CD14-positive monocyte (primary cell): ENCODE measurements at regions not wholly inside any gene's neighbourhood (a gene's known extent, or its start where the extent isn't known, plus 50 kb on each side); places are given as distances from the start of the nearest gene placed in this dataset.

ENCODE experiments used
- DNase-seq, 3 donors: peaks; one replicate each; pipeline ENCODE4 v3.0.0-alpha.2; 2011 to 2022
- H2AFZ ChIP-seq: 2 replicates; pipeline ENCODE4 v1.6.0; 2012; ENCODE audit warnings: mild to moderate bottlenecking, low read depth, low read length, inconsistent platforms; ENCODE audit not compliant: insufficient read depth, poor library complexity, severe bottlenecking
- H3K27ac ChIP-seq, 2 donors: 1 replicate in 1 of 2; 2 replicates in 1 of 2; pipeline ENCODE4 v1.5.1; 2012 to 2013; ENCODE audit warnings: low read length in 2 of 2, control low read depth in 1 of 2, inconsistent platforms in 1 of 2, low read depth in 1 of 2, mild to moderate bottlenecking in 1 of 2
- H3K27me3 ChIP-seq, 2 donors: one replicate each; pipeline versions ENCODE4 v1.6.0 to v1.6.1; 2011 to 2013; ENCODE audit warnings: low read length in 2 of 2; ENCODE audit not compliant: control insufficient read depth in 2 of 2, insufficient read depth in 2 of 2
- H3K36me3 ChIP-seq, 2 donors: replicated peaks in 1 of 2; 1 replicate in 1 of 2; 2 replicates in 1 of 2; pipeline versions ENCODE4 v1.5.1 to v1.6.1; 2012 to 2013; ENCODE audit warnings: low read length in 2 of 2, control low read depth in 1 of 2, inconsistent platforms in 1 of 2, mild to moderate bottlenecking in 1 of 2; ENCODE audit not compliant: insufficient read depth in 2 of 2, control insufficient read depth in 1 of 2
- H3K4me1 ChIP-seq, 2 donors: 1 replicate in 1 of 2; 2 replicates in 1 of 2; pipeline versions ENCODE4 v1.5.1 to v1.6.1; 2012 to 2013; ENCODE audit warnings: low read length in 2 of 2, control low read depth in 1 of 2, inconsistent platforms in 1 of 2, mild to moderate bottlenecking in 1 of 2, moderate library complexity in 1 of 2; ENCODE audit not compliant: insufficient read depth in 2 of 2, control insufficient read depth in 1 of 2
- H3K4me2 ChIP-seq: replicated peaks from 2 replicates; pipeline ENCODE3; 2012; ENCODE audit warnings: low read length, moderate library complexity, mild to moderate bottlenecking; ENCODE audit not compliant: poor library complexity, severe bottlenecking; ENCODE audit errors: extremely low read depth
- H3K4me3 ChIP-seq, 3 experiments: fragments of 200-600 bp in 1 of 3; sonication (generic) in 1 of 3; replicated peaks in 1 of 3; 1 replicate in 2 of 3; 2 replicates in 1 of 3; pipeline ENCODE4 v1.5.1; 2011 to 2013; ENCODE audit warnings: low read length in 3 of 3, mild to moderate bottlenecking in 3 of 3, control low read depth in 2 of 3, low read depth in 2 of 3, inconsistent platforms in 1 of 3, moderate library complexity in 1 of 3
- H3K79me2 ChIP-seq: 2 replicates; pipeline ENCODE4 v1.6.0; 2012; ENCODE audit warnings: mild to moderate bottlenecking, control low read depth, inconsistent platforms, low read length, moderate library complexity; ENCODE audit not compliant: insufficient read depth
- H3K9ac ChIP-seq: 2 replicates; pipeline ENCODE4 v1.6.0; 2017; ENCODE audit warnings: low read length, mild to moderate bottlenecking; ENCODE audit not compliant: insufficient read depth, poor library complexity, severe bottlenecking
- H3K9me3 ChIP-seq, 2 donors: replicated peaks in 1 of 2; 1 replicate in 1 of 2; 2 replicates in 1 of 2; pipeline versions ENCODE4 v1.5.1 to v1.6.1; 2012 to 2013; ENCODE audit warnings: low read length in 2 of 2, control low read depth in 1 of 2; ENCODE audit not compliant: control insufficient read depth in 1 of 2, insufficient read depth in 1 of 2
- H4K20me1 ChIP-seq: 2 replicates; pipeline ENCODE4 v1.6.0; 2012; ENCODE audit warnings: mild to moderate bottlenecking, low read length, control low read depth, moderate library complexity; ENCODE audit not compliant: insufficient read depth
- H3K27ac Mint-ChIP-seq, 7 donors: one replicate each; pipeline ENCODE4 v1.8.0; 2020; ENCODE audit warnings: mild to moderate bottlenecking in 7 of 7, mixed read lengths in 7 of 7, moderate library complexity in 6 of 7, inconsistent platforms in 2 of 7
- H3K27me3 Mint-ChIP-seq, 3 donors: one replicate each; pipeline ENCODE4 v1.8.0; 2021 to 2022; ENCODE audit warnings: low read depth in 3 of 3, mild to moderate bottlenecking in 3 of 3, mixed read lengths in 3 of 3, moderate library complexity in 3 of 3, inconsistent platforms in 1 of 3
- H3K36me3 Mint-ChIP-seq, 2 donors: one replicate each; pipeline ENCODE4 v1.8.0; 2020; ENCODE audit warnings: mixed read lengths in 2 of 2, inconsistent platforms in 1 of 2, mild to moderate bottlenecking in 1 of 2
- H3K4me1 Mint-ChIP-seq: one replicate; pipeline ENCODE4 v1.8.0; 2020; ENCODE audit warnings: mild to moderate bottlenecking, mixed read lengths
- H3K4me3 Mint-ChIP-seq, 2 donors: one replicate each; pipeline ENCODE4 v1.8.0; 2020; ENCODE audit warnings: mild to moderate bottlenecking in 2 of 2, mixed read lengths in 2 of 2, moderate library complexity in 1 of 2
- H3K9me3 Mint-ChIP-seq, 7 donors: one replicate each; pipeline ENCODE4 v1.8.0; 2020 to 2022; ENCODE audit warnings: mixed read lengths in 7 of 7, mild to moderate bottlenecking in 6 of 7, moderate library complexity in 6 of 7, inconsistent platforms in 2 of 7
- WGBS: methylation state at CpG from one replicate; pipeline ENCODE4 v1.1.5; 2013; ENCODE audit warnings: missing lambda C conversion rate; ENCODE audit not compliant: insufficient coverage; 5-methylcytosine and 5-hydroxymethylcytosine counted together
- intact Hi-C, 2 donors: fragments of 100-400 bp; cut with micrococcal nuclease; formaldehyde crosslinking; loops; one replicate each; pipeline versions ENCODE4 v1.15.0 to v1.15.1; 2023
- TF ChIP-seq, protein P1 (sequence below): fragments of 200-600 bp; IDR thresholded peaks from one replicate; pipeline ENCODE4 v1.8.0; 2022; ENCODE audit warnings: antibody characterized with exemption, mild to moderate bottlenecking

DNA sequence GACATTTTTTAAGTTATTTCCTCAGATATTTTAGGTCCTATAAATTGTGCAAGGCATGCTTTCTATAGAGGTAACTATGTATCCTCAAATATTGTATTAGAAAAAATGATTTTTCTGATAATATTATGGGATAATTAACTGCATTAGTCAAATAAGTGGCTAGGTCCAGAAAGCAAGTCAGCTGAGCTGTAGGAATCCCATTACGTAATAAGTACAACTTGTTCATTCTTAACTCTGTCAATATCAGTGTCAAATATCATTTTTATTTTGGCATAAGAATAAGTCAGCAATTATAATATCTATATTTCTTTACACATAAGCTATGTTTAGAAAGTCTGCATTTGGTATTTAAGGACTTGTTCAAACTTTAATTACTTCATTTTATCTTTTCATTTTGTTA is 830.9 kb upstream of the GJE1 start:
- Histone ChIP-seq H3K36me3 (no peaks in the 10 kb centered on the region), H3K4me1 (no peaks in the 10 kb centered on the region), H3K27me3 (no peaks in the 10 kb centered on the region), H3K4me3 (no peak overlapping the region), H4K20me1 (no peaks in the 10 kb centered on the region), H3K9ac (no peak overlapping the region), H3K27ac (no peak overlapping the region), H2AFZ (no peak overlapping the region), H3K4me2 (no peak overlapping the region), H3K79me2 (no peaks in the 10 kb centered on the region), H3K9me3 (no peaks in the 10 kb centered on the region)
- no peaks in the 10 kb centered on the region for H3K4me1 Mint-ChIP-seq
- intact Hi-C loops, result no loop called here
- DNase-seq, result no peak
- WGBS, result no CpG with 5 or more reads among the region's 1 CpG
- TF ChIP-seq, protein P1, sequence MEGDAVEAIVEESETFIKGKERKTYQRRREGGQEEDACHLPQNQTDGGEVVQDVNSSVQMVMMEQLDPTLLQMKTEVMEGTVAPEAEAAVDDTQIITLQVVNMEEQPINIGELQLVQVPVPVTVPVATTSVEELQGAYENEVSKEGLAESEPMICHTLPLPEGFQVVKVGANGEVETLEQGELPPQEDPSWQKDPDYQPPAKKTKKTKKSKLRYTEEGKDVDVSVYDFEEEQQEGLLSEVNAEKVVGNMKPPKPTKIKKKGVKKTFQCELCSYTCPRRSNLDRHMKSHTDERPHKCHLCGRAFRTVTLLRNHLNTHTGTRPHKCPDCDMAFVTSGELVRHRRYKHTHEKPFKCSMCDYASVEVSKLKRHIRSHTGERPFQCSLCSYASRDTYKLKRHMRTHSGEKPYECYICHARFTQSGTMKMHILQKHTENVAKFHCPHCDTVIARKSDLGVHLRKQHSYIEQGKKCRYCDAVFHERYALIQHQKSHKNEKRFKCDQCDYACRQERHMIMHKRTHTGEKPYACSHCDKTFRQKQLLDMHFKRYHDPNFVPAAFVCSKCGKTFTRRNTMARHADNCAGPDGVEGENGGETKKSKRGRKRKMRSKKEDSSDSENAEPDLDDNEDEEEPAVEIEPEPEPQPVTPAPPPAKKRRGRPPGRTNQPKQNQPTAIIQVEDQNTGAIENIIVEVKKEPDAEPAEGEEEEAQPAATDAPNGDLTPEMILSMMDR, result no peak
- H3K27ac Mint-ChIP-seq, result no peak overlapping the region
- H3K36me3 Mint-ChIP-seq, result no peaks in the 10 kb centered on the region
- no peak overlapping the region for H3K4me3 Mint-ChIP-seq
- no peaks in the 10 kb centered on the region for H3K9me3 Mint-ChIP-seq
- H3K27me3 Mint-ChIP-seq, result no peaks in the 10 kb centered on the region

DNA sequence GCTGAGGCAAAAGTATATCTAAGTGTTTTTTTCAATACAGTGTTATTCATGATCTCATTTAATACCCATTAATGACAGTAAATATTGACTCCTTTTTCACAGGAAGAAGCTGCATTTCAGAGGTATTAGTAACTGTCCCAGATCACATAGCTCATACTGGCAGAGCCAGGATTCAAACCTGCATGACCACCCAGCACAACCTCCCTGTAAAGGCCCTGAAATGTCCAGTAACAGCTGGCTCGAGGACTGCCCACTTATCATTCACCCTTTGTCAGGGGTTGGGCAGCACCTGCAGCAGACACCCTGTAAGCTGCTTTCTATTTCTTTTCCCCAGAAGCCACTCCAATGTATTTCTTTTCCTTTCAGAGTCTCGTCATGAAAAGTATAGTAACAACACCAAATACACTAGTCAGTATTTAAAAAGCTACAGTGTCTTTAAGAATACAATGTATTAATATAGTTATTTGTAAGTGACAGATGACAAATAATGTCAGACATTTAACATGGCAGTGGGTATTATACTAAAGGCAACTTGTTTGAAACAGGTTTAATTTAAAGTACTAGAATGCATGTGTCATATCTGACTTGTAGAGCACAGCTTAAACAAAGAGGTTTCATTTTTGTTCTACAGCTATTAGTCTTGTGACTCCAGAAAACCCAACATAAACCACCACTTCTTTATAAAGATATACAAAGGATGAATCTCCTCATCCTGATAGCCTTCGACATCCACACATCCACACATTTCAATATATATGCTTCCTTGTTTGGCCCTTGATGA is 841.6 kb upstream of the GJE1 start:
- no peaks in the 10 kb centered on the region for H3K36me3 Mint-ChIP-seq
- Histone ChIP-seq H4K20me1 (no peaks in the 10 kb centered on the region), H3K27me3 (no peaks in the 10 kb centered on the region), H3K9ac (no peak overlapping the region), H3K4me1 (no peaks in the 10 kb centered on the region), H3K36me3 (no peaks in the 10 kb centered on the region), H3K27ac (no peak overlapping the region), H3K4me3 (no peak overlapping the region), H3K4me2 (no peak overlapping the region), H3K79me2 (no peaks in the 10 kb centered on the region), H2AFZ (no peak overlapping the region), H3K9me3 (peaks cover 9 to 12% of the 10 kb centered on the region in 2 donors)
- no peak for DNase-seq
- H3K9me3 Mint-ChIP-seq, result peaks cover 4 to 30% (median 7%) of the 10 kb centered on the region in 7 donors
- WGBS, result 86% methylated on average over 1 of the region's 3 CpGs
- no peak overlapping the region for H3K27ac Mint-ChIP-seq
- intact Hi-C loops, result no loop called here
- no peak overlapping the region for H3K4me3 Mint-ChIP-seq
- TF ChIP-seq, protein P1, result no peak
- no peaks in the 10 kb centered on the region for H3K4me1 Mint-ChIP-seq
- peaks cover 0 to 2% (median 0%) of the 10 kb centered on the region in 3 donors for H3K27me3 Mint-ChIP-seq
